Tibial artery (tissue), 4 donors: ENCODE measurements at regions not wholly inside any gene's neighbourhood (a gene's known extent, or its start where the extent isn't known, plus 50 kb on each side); places are given as distances from the start of the nearest gene placed in this dataset.

Experiments used
- DNase-seq, 2 donors: peaks; one replicate each; pipeline ENCODE4 v3.0.0-alpha.2; 2019
- H3K27ac ChIP-seq, 2 donors: fragments of 200-600 bp; sonication (generic) in 1 of 2; 1 replicate in 1 of 2; 2 replicates in 1 of 2; pipeline ENCODE4 v1.5.1; 2018 to 2019; ENCODE audit warnings: mild to moderate bottlenecking in 1 of 2
- H3K27me3 ChIP-seq, 2 donors: fragments of 200-600 bp; sonication (generic) in 1 of 2; one replicate each; pipeline versions ENCODE4 v1.5.1 to v1.6.0; 2016 to 2019
- H3K36me3 ChIP-seq, 3 donors: fragments of 200-600 bp; sonication (generic) in 2 of 3; one replicate each; pipeline ENCODE4 v1.5.1; 2016 to 2019; ENCODE audit warnings: mild to moderate bottlenecking in 2 of 3
- H3K4me1 ChIP-seq, 4 donors: fragments of 200-600 bp; sonication (generic) in 2 of 4; 1 replicate in 3 of 4; 2 replicates in 1 of 4; pipeline ENCODE4 v1.5.1; 2016 to 2019
- H3K4me3 ChIP-seq, 2 donors: fragments of 200-600 bp; sonication (generic) in 1 of 2; 1 replicate in 1 of 2; 2 replicates in 1 of 2; pipeline ENCODE4 v1.5.1; 2018 to 2019; ENCODE audit warnings: mild to moderate bottlenecking in 2 of 2
- H3K9me3 ChIP-seq, 3 donors: fragments of 200-600 bp; sonication (generic) in 1 of 3; one replicate each; pipeline ENCODE4 v1.5.1; 2016 to 2019
- intact Hi-C: fragments of 100-400 bp; cut with DNase I; formaldehyde crosslinking; loops from one replicate; pipeline ENCODE4 v1.15.0; 2023; ENCODE audit warnings: low total_unique reads
- TF ChIP-seq, protein P1 (sequence below), 2 experiments: fragments of 200-600 bp in 1 of 2; fragments of 450-650 bp in 1 of 2; IDR thresholded peaks; one replicate each; pipeline ENCODE4 v1.5.1; 2017 to 2019; ENCODE audit warnings: antibody characterized with exemption in 2 of 2, mild to moderate bottlenecking in 1 of 2, moderate library complexity in 1 of 2

DNA sequence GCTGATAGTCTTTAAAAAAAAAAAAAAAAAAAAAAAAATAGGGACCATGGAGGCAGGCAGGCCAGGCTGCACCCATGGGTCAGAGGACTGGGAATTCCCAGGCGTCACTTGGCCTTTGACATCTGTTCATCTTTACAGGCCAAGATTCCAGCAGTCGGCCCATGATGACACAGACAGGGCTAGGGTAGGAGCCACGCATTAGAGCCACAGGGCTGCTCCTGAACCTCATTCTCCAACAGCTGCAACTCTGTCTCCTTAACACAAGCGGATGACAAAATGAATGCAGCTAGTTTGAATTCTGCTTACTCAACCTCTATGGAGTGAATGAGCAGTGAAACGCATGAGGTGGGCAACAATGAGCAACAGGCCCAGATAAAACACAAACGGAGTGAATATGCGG, 126.4 kb downstream of the LY86 start:
- no peak overlapping the region for H3K4me3 ChIP-seq
- intact Hi-C loops = no loop called here

DNA sequence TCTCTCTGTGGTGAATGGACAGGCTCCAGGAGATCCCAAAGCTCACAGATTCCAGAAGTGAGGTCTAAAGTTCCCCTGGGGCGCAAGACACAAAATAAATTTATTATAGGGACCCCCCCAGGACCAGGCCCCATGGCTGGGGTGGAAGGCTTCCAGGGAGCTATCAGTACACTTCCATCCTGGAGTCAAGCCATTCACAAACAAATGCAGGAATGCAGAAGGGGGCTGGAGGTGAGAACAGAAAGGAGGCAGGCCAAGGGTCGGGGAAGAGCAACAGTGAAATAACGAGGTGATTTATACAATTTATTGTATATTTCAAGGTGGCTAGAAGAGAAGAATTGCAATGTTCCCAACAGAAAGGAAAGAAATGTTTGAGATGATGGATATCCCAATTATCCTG, 126.9 kb downstream of the LY86 start:
- Histone ChIP-seq H3K4me3 (no peak overlapping the region), H3K27ac (no peak overlapping the region), H3K4me1 (peaks cover 0 to 12% (median 4%) of the 10 kb centered on the region in 4 donors), H3K27me3 (peaks cover 0 to 3% of the 10 kb centered on the region in 2 donors), H3K9me3 (no peaks in the 10 kb centered on the region), H3K36me3 (no peaks in the 10 kb centered on the region)
- no peak for DNase-seq
- intact Hi-C loops = no loop called here
- TF ChIP-seq, protein P1, sequence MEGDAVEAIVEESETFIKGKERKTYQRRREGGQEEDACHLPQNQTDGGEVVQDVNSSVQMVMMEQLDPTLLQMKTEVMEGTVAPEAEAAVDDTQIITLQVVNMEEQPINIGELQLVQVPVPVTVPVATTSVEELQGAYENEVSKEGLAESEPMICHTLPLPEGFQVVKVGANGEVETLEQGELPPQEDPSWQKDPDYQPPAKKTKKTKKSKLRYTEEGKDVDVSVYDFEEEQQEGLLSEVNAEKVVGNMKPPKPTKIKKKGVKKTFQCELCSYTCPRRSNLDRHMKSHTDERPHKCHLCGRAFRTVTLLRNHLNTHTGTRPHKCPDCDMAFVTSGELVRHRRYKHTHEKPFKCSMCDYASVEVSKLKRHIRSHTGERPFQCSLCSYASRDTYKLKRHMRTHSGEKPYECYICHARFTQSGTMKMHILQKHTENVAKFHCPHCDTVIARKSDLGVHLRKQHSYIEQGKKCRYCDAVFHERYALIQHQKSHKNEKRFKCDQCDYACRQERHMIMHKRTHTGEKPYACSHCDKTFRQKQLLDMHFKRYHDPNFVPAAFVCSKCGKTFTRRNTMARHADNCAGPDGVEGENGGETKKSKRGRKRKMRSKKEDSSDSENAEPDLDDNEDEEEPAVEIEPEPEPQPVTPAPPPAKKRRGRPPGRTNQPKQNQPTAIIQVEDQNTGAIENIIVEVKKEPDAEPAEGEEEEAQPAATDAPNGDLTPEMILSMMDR (IDR thresholded peaks at IDR 0.05) = no peak

More for the DNA sequence above, 126.4 kb downstream of the LY86 start:
- Histone ChIP-seq H3K36me3 (no peaks in the 10 kb centered on the region), H3K4me1 (peaks cover 0 to 12% (median 4%) of the 10 kb centered on the region in 4 donors), H3K27me3 (peaks cover 0 to 3% of the 10 kb centered on the region in 2 donors), H3K27ac (no peak overlapping the region), H3K9me3 (no peaks in the 10 kb centered on the region)
- no peak for DNase-seq
- TF ChIP-seq, protein P1 (IDR thresholded peaks at IDR 0.05) = no peak

GRCh38 chr6:6716998-6717763, 128.7 kb downstream of the LY86 start:
- H3K27ac ChIP-seq = no peak overlapping the region
- peaks cover 0 to 2% of the 10 kb centered on the region in 2 donors for H3K27me3 ChIP-seq
- no peaks in the 10 kb centered on the region for H3K36me3 ChIP-seq
- intact Hi-C loops = no loop called here
- no peak for DNase-seq
- no peaks in the 10 kb centered on the region for H3K9me3 ChIP-seq
- peaks cover 0 to 12% (median 4%) of the 10 kb centered on the region in 4 donors for H3K4me1 ChIP-seq
- TF ChIP-seq, protein P1 (IDR thresholded peaks at IDR 0.05) = no peak
- H3K4me3 ChIP-seq = no peak overlapping the region

GRCh38 chr6:6717953-6718352, 129.4 kb downstream of the LY86 start:
- DNase-seq = peak in 1 of 2 donors; percentile 72
- no peak overlapping the region for H3K4me3 ChIP-seq
- TF ChIP-seq, protein P1 (IDR thresholded peaks at IDR 0.05) = no peak
- no peaks in the 10 kb centered on the region for H3K9me3 ChIP-seq
- intact Hi-C loops = no loop called here
- no peaks in the 10 kb centered on the region for H3K36me3 ChIP-seq
- H3K27ac ChIP-seq = no peak overlapping the region
- peaks cover 0 to 5% (median 2%) of the 10 kb centered on the region in 4 donors for H3K4me1 ChIP-seq
- H3K27me3 ChIP-seq = no peaks in the 10 kb centered on the region

GRCh38 chr6:6721606-6722005, 133.1 kb downstream of the LY86 start:
- TF ChIP-seq, protein P1 (IDR thresholded peaks at IDR 0.05) = no peak
- no peaks in the 10 kb centered on the region for H3K9me3 ChIP-seq
- H3K36me3 ChIP-seq = no peaks in the 10 kb centered on the region
- DNase-seq = no peak
- intact Hi-C loops = no loop called here
- H3K27ac ChIP-seq = no peak overlapping the region
- H3K27me3 ChIP-seq = no peaks in the 10 kb centered on the region
- peaks cover 0 to 20% (median 15%) of the 10 kb centered on the region in 4 donors for H3K4me1 ChIP-seq
- H3K4me3 ChIP-seq = no peak overlapping the region
